NK-92 treated with Interleukin-12 subunit alpha and Interleukin-12 subunit beta, amount 100 ng/mL, for 24 hours (cell line): ENCODE measurements at regions not wholly inside any gene's neighbourhood (a gene's known extent, or its start where the extent isn't known, plus 50 kb on each side); places are given as distances from the start of the nearest gene placed in this dataset.
"Not testable (repeated sequence)": the region's sequence is repeated elsewhere in the genome, so short reads cannot be mapped to it uniquely, and the experiment has no call there.

Source experiments
- DNase-seq: peaks from one replicate; lab custom pipeline; 2025; lab: John Stamatoyannopoulos, UW

- DNase-seq = no peak
Measured at GRCh38 chr2:83874712-83875430, 584.2 kb downstream of the SUCLG1 start.

- DNase-seq = no peak
Measured at GRCh38 chr2:83874066-83874465, 585.0 kb downstream of the SUCLG1 start.

- no peak for DNase-seq
Measured at GRCh38 chr2:83873110-83873509, 586.0 kb downstream of the SUCLG1 start.

GRCh38 chr2:83866211-83866610 is 592.9 kb downstream of the SUCLG1 start:
- DNase-seq = no peak

- no peak for DNase-seq
Measured at GRCh38 chr2:83862600-83862999, 596.5 kb downstream of the SUCLG1 start.

GRCh38 chr2:83860320-83860719 is 598.8 kb downstream of the SUCLG1 start:
- no peak for DNase-seq

GRCh38 chr2:83859553-83859952 is 599.5 kb downstream of the SUCLG1 start:
- DNase-seq = no peak

GRCh38 chr2:83851066-83851465 is 608.0 kb downstream of the SUCLG1 start:
- no peak for DNase-seq

GRCh38 chr2:83850071-83850725 is 608.9 kb downstream of the SUCLG1 start:
- DNase-seq = no peak

- DNase-seq = no peak
Measured at GRCh38 chr2:83844490-83844889, 614.6 kb downstream of the SUCLG1 start.

- no peak for DNase-seq
Measured at GRCh38 chr2:83842421-83842820, 616.7 kb downstream of the SUCLG1 start.

- no peak for DNase-seq
Measured at GRCh38 chr2:83837823-83838222, 621.3 kb downstream of the SUCLG1 start.

- DNase-seq = no peak
Measured at GRCh38 chr2:83827618-83828017, 631.5 kb downstream of the SUCLG1 start.

GRCh38 chr2:83826577-83826976 is 632.5 kb downstream of the SUCLG1 start:
- DNase-seq = no peak

GRCh38 chr2:83823229-83823628 is 635.9 kb downstream of the SUCLG1 start:
- no peak for DNase-seq

- DNase-seq = no peak
Measured at GRCh38 chr2:83817511-83817910, 641.6 kb downstream of the SUCLG1 start.

- DNase-seq = no peak
Measured at GRCh38 chr2:83808878-83809277, 650.2 kb downstream of the SUCLG1 start.

- no peak for DNase-seq
Measured at GRCh38 chr2:83802604-83803003, 656.5 kb downstream of the SUCLG1 start.

- DNase-seq = no peak
Measured at GRCh38 chr2:83795777-83796176, 663.3 kb downstream of the SUCLG1 start.

GRCh38 chr2:83790467-83790866 is 668.6 kb downstream of the SUCLG1 start:
- not testable (repeated sequence) for DNase-seq

- DNase-seq = not testable (repeated sequence)
Measured at GRCh38 chr2:83789674-83790073, 669.4 kb downstream of the SUCLG1 start.

GRCh38 chr2:83788938-83789566 is 670.0 kb downstream of the SUCLG1 start:
- not testable (repeated sequence) for DNase-seq

- no peak for DNase-seq
Measured at GRCh38 chr2:83787189-83787588, 671.9 kb downstream of the SUCLG1 start.
